ENCODE measurements at regions not wholly inside any gene's neighbourhood (a gene's known extent, or its start where the extent isn't known, plus 50 kb on each side); places are given as distances from the start of the nearest gene placed in this dataset.

DNA sequence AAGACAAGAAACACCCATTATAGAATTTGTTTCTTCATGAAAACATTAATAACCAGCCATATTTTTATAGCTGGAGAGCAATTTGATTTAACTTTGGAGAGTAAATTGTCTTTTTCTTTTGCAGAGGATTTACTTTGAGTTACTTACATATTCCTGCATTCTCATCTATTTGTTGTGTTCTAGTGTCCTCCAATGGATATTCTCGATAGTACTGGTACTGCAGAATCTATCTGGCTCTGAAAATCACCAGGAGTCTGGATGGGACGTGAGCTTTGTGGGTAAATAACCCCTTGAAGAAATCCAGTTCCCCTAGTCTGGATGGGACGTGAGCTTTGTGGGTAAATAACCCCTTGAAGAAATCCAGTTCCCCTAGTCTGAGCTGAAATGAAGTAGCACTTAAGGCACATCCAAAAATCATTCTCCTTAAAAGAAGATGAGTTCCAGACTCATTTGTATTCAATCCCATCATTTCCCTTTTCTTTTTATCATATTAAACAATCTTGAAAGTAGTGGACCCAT lies 294.1 kb upstream of the UBE2E2 start:
- POLR2A ChIA-PET (ENCODE audit: low non-redundant PET) = no interaction called here
- H3K36me3 ChIP-seq (ENCODE audit: insufficient read depth, low read length, poor library complexity, severe bottlenecking) = no peaks in the 10 kb centered on the region
- BruUV-seq (replicated peaks) = no TSS peak
- H3K4me3 ChIP-seq (ENCODE audit: low read depth, low read length, poor library complexity, severe bottlenecking) = no peak overlapping the region
- no peak for DNase-seq (ENCODE audit: low spot score)
- no peak overlapping the region for H3K27ac ChIP-seq (ENCODE audit: low read depth, low read length, poor library complexity, severe bottlenecking)
- intact Hi-C loops (cut with micrococcal nuclease; ENCODE audit: unreplicated experiment) = no loop called here
- TF ChIP-seq, protein P1, sequence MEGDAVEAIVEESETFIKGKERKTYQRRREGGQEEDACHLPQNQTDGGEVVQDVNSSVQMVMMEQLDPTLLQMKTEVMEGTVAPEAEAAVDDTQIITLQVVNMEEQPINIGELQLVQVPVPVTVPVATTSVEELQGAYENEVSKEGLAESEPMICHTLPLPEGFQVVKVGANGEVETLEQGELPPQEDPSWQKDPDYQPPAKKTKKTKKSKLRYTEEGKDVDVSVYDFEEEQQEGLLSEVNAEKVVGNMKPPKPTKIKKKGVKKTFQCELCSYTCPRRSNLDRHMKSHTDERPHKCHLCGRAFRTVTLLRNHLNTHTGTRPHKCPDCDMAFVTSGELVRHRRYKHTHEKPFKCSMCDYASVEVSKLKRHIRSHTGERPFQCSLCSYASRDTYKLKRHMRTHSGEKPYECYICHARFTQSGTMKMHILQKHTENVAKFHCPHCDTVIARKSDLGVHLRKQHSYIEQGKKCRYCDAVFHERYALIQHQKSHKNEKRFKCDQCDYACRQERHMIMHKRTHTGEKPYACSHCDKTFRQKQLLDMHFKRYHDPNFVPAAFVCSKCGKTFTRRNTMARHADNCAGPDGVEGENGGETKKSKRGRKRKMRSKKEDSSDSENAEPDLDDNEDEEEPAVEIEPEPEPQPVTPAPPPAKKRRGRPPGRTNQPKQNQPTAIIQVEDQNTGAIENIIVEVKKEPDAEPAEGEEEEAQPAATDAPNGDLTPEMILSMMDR (conservative IDR thresholded peaks at IDR 0.05; ENCODE audit: low read depth, low read length) = no peak
- no peak for TF ChIP-seq EZH2 (IDR thresholded peaks at IDR 0.05; ENCODE audit: borderline replicate concordance, low read depth, low read length, poor library complexity, severe bottlenecking)
- CTCF ChIA-PET = no interaction called here
- no peaks in the 10 kb centered on the region for H3K27me3 ChIP-seq (replicated peaks; ENCODE audit: insufficient read depth, low read depth, low read length, poor library complexity)
- H3K4me1 ChIP-seq (ENCODE audit: insufficient read depth, low read length, poor library complexity, severe bottlenecking) = no peaks in the 10 kb centered on the region
- H3K9me3 ChIP-seq (ENCODE audit: low read depth, low read length, poor library complexity, severe bottlenecking) = no peaks in the 10 kb centered on the region

DNA sequence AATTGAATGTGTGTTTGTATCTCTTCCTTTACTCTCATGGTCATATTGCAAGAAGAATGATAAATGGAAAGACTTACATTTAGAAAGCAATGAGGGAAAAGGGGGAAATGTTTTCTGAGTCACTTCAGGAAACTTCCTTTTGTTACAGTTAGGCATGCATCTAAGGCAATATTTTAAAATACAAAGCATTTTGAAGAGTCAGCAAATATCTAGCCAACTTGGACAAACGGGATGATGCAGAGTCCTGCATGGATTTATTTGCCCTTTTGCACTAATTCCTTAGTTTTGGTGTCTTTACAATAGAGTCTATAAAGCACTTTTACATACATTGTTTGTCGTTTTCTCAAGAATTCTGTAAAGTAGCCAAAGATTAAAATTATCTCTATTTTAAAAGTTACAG lies 286.2 kb upstream of the UBE2E2 start:
- peaks cover 4% of the 10 kb centered on the region for H3K9me3 ChIP-seq (ENCODE audit: low read depth, low read length, poor library complexity, severe bottlenecking)
- TF ChIP-seq EZH2 (IDR thresholded peaks at IDR 0.05; ENCODE audit: borderline replicate concordance, low read depth, low read length, poor library complexity, severe bottlenecking) = no peak
- TF ChIP-seq, protein P1 (conservative IDR thresholded peaks at IDR 0.05; ENCODE audit: low read depth, low read length) = no peak
- no peak overlapping the region for H3K27ac ChIP-seq (ENCODE audit: low read depth, low read length, poor library complexity, severe bottlenecking)
- CTCF ChIA-PET = no interaction called here
- no peaks in the 10 kb centered on the region for H3K36me3 ChIP-seq (ENCODE audit: insufficient read depth, low read length, poor library complexity, severe bottlenecking)
- intact Hi-C loops (cut with micrococcal nuclease; ENCODE audit: unreplicated experiment) = no loop called here
- POLR2A ChIA-PET (ENCODE audit: low non-redundant PET) = no interaction called here
- H3K4me1 ChIP-seq (ENCODE audit: insufficient read depth, low read length, poor library complexity, severe bottlenecking) = no peaks in the 10 kb centered on the region
- no peak for DNase-seq (ENCODE audit: low spot score)
- no TSS peak for BruUV-seq (replicated peaks)
- no peak overlapping the region for H3K4me3 ChIP-seq (ENCODE audit: low read depth, low read length, poor library complexity, severe bottlenecking)
- H3K27me3 ChIP-seq (replicated peaks; ENCODE audit: insufficient read depth, low read depth, low read length, poor library complexity) = no peaks in the 10 kb centered on the region

DNA sequence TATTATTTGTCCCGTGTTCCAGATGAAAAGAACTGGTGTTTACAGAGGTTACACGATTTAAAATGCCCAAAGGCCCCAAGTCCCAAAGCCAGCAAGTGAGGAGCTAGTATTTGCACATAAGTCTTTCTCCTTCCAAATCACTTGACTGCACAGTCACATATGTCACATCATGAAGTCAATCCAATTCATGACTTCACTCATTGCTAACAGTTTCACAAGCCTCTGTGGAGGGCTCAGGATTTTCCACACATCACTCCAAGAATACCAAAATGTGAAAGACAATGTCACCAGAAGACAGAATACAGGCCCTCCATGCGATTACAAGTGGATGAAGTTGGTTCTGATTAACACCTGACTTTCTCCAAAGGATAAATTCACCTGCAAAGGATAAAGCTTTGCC lies 283.1 kb upstream of the UBE2E2 start:
- intact Hi-C loops (cut with micrococcal nuclease; ENCODE audit: unreplicated experiment) = no loop called here
- H3K27ac ChIP-seq (ENCODE audit: low read depth, low read length, poor library complexity, severe bottlenecking) = no peak overlapping the region
- H3K4me1 ChIP-seq (ENCODE audit: insufficient read depth, low read length, poor library complexity, severe bottlenecking) = no peaks in the 10 kb centered on the region
- DNase-seq (ENCODE audit: low spot score) = no peak
- CTCF ChIA-PET = no interaction called here
- POLR2A ChIA-PET (ENCODE audit: low non-redundant PET) = no interaction called here
- peaks cover 4% of the 10 kb centered on the region for H3K9me3 ChIP-seq (ENCODE audit: low read depth, low read length, poor library complexity, severe bottlenecking)
- TF ChIP-seq, protein P1 (conservative IDR thresholded peaks at IDR 0.05; ENCODE audit: low read depth, low read length) = no peak
- TF ChIP-seq EZH2 (IDR thresholded peaks at IDR 0.05; ENCODE audit: borderline replicate concordance, low read depth, low read length, poor library complexity, severe bottlenecking) = no peak
- BruUV-seq (replicated peaks) = no TSS peak
- no peak overlapping the region for H3K4me3 ChIP-seq (ENCODE audit: low read depth, low read length, poor library complexity, severe bottlenecking)
- no peaks in the 10 kb centered on the region for H3K36me3 ChIP-seq (ENCODE audit: insufficient read depth, low read length, poor library complexity, severe bottlenecking)
- H3K27me3 ChIP-seq (replicated peaks; ENCODE audit: insufficient read depth, low read depth, low read length, poor library complexity) = no peaks in the 10 kb centered on the region
